Right ventricle myocardium inferior (tissue), 1 donor: ENCODE measurements at regions not wholly inside any gene's neighbourhood (a gene's known extent, or its start where the extent isn't known, plus 50 kb on each side); places are given as distances from the start of the nearest gene placed in this dataset.
"Not testable (repeated sequence)": the region's sequence is repeated elsewhere in the genome, so short reads cannot be mapped to it uniquely, and the experiment has no call there.

Source experiments
- ATAC-seq: fragments of 200-7000 bp; cut with Tn5 transposase; one replicate; pipeline ENCODE4 v1.9.1; 2020; ENCODE audit warnings: mild to moderate bottlenecking, moderate library complexity
- DNase-seq: peaks from one replicate; pipeline ENCODE4 v3.0.0; 2021; ENCODE audit errors: missing footprints
- intact Hi-C: fragments of 100-400 bp; cut with DNase I; formaldehyde crosslinking; loops from one replicate; pipeline ENCODE4 v1.11.0; 2022
- donor health status: DM: no; HTN: yes; CAD: no; lungs with severe emphysema.

GRCh38 chr4:138113819-138114400, 128.2 kb downstream of the SLC7A11 start:
- no peak for ATAC-seq
- no peak for DNase-seq
- intact Hi-C loops = no loop called here

DNA sequence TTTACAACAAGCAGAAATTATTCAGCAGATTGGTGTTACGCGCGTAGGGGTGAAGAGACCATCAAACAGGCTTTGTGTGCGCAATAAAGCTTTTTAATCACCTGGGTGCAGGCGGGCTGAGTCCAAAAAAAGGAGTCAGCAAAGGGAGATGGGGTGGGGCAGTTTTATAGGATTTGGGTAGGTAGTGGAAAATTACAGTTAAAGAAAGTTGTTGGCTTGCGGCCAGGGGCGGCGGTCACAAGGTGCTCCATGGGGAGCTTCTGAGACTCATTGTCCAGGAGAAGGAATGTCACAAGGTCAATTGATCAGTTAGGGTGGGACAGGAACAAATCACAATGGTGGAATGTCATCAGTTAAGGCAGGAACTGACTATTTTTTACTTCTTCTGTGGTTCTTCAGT, 129.3 kb downstream of the SLC7A11 start:
- intact Hi-C loops, ATAC-seq, DNase-seq: not testable (repeated sequence)

DNA sequence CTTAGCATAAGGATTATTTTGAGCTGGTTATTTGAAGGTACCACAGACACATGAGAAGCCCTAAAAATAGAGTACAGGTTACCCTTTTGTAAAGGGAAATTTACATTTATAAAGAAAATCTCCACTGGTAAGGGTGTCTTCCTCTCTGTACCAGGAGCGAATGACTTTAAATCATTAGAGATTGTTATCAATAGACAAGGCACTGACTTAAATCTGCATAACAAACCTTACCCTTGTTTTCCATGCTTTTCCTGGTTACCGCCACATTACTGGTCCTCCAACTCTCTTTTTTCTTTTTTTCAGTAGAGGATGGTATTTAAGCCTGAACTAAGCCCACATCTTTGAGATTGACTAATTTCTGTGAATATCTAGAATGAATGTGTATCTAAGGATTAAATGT, 129.8 kb downstream of the SLC7A11 start:
- DNase-seq = no peak
- intact Hi-C loops = no loop called here
- no peak for ATAC-seq

DNA sequence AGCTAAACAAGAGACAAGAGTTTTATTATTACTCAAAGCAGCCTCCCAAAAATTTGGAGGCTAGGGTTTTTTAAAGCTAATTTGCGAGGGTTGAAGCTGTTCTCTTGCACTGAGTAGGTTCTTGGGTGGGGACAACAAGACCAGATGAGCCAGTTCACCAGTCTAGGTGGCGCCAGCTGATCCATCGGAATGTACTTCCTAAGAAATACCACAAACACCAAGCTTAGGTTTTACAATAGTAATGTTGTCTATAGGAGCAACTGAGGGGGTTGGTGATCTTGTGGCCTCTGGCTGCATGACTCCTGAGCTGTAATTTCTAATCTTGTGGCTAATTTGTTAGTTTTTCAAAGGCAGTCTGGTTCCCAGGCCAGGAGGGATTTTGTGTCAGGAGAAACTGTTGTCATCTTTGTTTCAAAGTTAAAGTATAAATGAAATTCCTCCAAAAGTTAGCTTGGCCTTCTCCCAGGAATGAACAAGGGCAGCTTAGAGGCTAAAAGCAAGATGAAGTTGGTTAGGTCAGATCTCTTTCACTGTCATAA, 130.6 kb downstream of the SLC7A11 start:
- ATAC-seq = no peak
- DNase-seq = no peak

GRCh38 chr4:138110815-138111214, 131.3 kb downstream of the SLC7A11 start:
- intact Hi-C loops = no loop called here
- no peak for ATAC-seq
- no peak for DNase-seq

More for the DNA sequence above, 130.6 kb downstream of the SLC7A11 start:
- intact Hi-C loops = no loop called here

- DNase-seq (no peak), ATAC-seq (no peak)
- intact Hi-C loops = no loop called here
Measured at GRCh38 chr4:138107023-138107422, 135.1 kb downstream of the SLC7A11 start.

DNA sequence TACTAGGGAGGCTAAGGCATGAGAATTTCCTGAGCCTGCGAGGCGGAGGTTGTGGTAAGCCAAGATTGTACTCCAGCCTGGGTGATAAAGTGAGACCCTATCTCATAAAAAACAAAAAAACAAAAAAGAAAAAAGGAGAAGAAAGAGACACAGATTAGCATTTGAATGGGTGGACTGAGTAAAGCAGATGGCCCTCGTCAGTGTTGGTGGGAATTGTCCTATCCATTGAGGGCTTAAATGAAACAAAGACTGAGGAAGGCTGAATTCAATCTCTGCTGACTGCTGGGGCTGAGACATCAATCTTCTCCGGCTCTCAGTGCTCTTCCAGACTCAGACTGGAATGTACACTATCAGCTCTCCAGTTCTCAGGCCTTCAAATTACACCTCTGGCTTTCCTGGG, 136.8 kb downstream of the SLC7A11 start:
- intact Hi-C loops = no loop called here

DNA sequence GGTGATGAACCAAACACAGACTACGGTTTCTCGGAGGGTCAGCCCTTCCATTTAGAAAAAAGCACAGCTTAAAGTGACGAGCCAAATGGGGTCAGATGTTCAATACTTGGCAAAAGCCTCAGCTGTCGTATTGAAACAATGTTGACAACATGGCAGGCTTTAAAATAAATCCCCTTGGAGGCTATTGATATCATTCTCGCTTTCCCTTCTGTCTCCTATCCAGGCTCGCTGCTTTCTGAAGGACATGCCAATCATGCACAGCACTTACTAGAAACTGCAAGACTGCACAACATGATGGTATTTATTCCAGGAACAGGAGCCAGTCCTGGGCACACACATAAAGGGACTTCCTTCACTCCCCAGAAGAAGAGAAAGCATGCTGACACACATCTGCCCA, 137.9 kb downstream of the SLC7A11 start:
- intact Hi-C loops = no loop called here
- DNase-seq (no peak), ATAC-seq (no peak)

More for the DNA sequence above, 136.8 kb downstream of the SLC7A11 start:
- no peak for DNase-seq
- no peak for ATAC-seq

DNA sequence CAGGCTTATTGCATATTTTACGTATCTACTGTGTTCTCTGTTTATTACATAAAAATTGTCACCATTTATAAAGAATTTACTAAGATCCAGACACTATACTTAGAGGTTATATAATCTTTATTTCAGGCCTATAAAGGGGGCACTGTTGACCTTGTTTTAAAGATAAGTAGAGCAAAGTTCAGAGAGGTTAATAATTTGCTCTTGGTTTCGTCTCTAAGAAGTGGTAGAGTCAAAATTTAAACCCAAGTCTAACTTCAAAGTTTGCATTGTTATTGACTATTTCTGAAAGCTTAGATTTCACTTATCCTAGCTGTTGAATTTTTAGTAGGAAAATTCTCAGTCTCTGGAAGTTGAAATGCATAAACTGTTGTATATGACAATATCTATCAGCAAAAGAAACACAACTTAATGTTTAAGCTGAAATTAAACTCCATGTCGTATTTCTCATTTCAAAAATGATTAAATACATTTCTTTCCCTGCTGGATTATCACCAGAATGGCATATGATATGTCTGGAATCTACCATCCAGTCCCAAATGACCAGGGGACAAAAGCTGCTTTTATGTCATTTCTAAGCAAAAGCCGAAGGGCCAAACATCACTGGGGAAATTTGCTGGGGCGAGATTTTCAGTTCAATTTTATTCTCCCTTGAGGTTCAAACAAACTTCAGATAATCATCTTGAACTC, 138.4 kb downstream of the SLC7A11 start:
- DNase-seq (no peak), ATAC-seq (no peak)
- intact Hi-C loops = no loop called here

- ATAC-seq = no peak
- intact Hi-C loops = loop anchor here (10.0 kb wide), 1 partner anchor 975 kb away; no protein-coding TSS in a partner anchor
- no peak for DNase-seq
Measured at GRCh38 chr4:138099385-138099784, 142.8 kb downstream of the SLC7A11 start.

DNA sequence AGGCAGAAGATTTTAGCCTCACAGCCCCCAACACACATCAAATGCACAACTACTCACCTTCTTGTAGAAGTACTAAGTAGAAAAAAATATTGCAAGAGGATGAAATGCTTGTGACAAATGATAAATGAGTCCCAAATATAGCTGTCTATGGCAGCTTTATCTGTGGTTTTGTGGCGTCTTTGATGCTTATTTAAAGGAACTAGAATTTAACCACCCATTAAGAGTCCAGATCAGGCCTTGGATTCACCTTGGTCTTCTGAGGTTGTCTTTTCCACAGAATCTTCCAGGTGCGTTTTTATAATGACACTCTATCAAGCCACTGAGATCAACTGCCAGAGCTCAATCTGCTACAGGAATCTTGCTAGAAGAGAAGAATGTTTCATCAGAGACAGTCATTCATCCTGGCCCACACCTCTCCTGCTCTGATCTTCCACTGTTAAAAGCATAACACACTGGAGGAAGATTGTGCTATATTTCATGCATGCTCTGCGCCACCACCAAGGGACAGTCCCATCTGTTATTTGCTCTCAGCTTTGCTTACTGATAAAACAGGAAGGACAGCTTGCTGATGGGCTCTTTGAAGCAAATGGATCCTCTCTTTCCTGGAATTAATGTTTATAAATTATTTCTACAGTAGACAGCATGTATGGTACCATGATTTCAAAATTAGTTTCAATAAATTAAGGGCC, 144.1 kb downstream of the SLC7A11 start:
- ATAC-seq (no peak), DNase-seq (no peak)
- intact Hi-C loops = loop anchor here (10.0 kb wide), 1 partner anchor 973 kb away; no protein-coding TSS in a partner anchor

DNA sequence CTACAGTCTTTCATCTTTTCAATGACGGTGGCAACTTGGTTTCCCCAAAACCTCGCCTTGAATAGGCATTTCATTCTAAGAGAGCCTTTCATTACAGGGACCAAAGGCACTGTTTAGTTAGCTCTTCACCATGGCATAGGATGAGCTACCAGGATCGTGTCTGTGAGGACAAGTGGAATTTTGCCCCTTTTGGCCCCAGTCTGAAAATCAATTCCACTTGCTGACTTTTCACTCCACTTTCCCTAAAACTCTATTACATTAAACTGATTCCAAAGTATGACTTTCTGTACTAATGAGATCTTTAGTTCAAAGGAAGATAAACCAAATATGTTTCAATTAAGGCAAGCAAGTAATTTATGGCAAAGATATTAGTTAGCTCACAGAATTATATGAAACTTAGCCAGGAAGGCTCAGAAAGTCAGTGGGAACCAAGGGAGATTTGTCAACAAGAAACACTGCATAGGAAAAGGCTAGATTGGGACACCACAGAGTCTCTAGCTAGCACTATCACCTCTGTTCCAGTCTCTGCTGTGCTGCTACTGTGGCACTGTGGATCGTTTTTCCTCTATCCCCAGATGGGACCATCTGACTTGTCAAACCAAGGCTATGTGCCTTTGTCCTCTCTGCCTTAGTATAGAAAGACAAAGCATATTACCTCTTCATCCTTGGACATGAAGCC, 145.6 kb downstream of the SLC7A11 start:
- intact Hi-C loops = loop anchor here (10.0 kb wide), 1 partner anchor 972 kb away; no protein-coding TSS in a partner anchor
- no peak for ATAC-seq
- no peak for DNase-seq

DNA sequence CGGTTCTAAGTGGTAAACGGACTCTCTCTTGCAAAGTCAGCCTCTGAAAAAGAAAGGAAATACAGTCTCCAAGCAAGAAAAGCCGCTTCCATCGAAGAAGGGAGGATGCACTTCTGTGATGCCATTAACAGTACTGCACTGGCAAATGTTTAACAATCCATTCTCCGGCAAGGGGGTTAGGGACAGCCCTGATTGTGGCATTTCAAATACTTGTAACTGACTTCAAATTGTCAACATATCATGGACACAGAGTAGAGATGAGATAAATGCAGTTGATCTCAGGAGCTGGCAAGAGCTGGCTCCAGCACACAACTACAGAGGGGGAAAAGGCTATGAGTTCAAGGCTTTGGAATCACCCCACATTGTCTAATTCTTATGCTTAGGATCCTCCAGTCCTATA, 146.8 kb downstream of the SLC7A11 start:
- no peak for ATAC-seq
- DNase-seq = no peak
- intact Hi-C loops = loop anchor here (10.0 kb wide), 1 partner anchor 971 kb away; no protein-coding TSS in a partner anchor

DNA sequence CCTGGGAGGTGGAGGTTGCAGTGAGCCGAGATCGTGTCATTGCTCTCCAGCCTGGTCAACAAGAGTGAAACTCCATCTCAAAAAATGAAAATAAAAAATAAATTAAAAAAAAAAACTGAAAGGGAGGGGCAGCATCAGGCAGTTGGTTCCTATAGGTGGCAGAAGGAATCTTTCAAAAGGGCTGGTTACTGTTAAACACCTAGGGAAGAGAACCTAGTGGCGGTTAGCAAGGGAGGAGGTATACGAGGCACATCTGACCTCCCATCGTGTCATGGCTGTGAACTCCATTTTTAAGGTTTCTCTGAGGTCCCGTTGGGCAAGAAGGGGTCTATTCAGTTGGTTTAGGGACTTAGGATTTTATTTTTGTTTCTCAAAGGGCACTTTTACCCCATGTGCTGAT, 150.1 kb downstream of the SLC7A11 start:
- intact Hi-C loops = loop anchor here (5.0 to 10.0 kb wide), 2 partner anchors 590 to 967 kb away; no protein-coding TSS in a partner anchor
- DNase-seq (no peak), ATAC-seq (no peak)

DNA sequence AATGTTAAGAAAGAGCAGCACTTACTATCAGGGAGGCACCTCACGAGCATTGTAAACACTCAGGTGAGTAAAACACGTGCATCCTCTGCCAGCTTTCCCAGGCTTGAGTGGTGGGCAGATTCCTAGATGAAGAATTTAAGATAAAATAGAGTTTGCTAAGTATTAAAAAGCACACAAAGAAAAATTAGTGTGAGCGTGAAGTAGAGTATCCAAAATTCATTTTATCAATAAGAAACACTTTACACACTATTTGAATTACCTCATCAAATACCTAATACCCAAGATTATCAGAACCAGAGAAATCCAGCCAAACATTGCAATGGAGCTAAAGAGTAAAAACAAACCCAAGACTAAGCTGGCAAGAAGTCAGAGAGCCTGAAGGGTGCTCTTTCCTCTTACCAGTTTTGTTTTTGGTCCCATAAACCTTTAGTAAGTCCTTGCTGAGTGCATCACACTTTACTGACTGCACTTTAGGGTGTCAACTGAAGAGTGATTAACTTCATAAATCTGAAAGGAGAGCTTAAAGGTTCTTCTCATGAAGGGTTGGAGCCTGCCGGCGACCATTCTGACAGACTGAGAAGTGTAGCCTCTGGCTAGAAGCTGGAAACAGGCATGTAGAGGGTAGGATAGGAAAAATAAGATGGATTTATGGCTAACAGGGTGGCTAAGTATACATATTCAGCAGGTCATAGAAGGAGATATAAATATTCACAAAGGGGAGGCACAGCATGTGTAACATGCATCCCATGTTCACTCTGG, 151.1 kb downstream of the SLC7A11 start:
- ATAC-seq (no peak), DNase-seq (no peak)
- intact Hi-C loops = loop anchor here (2.0 to 10.0 kb wide), 4 partner anchors 56 to 966 kb away; no protein-coding TSS in a partner anchor

DNA sequence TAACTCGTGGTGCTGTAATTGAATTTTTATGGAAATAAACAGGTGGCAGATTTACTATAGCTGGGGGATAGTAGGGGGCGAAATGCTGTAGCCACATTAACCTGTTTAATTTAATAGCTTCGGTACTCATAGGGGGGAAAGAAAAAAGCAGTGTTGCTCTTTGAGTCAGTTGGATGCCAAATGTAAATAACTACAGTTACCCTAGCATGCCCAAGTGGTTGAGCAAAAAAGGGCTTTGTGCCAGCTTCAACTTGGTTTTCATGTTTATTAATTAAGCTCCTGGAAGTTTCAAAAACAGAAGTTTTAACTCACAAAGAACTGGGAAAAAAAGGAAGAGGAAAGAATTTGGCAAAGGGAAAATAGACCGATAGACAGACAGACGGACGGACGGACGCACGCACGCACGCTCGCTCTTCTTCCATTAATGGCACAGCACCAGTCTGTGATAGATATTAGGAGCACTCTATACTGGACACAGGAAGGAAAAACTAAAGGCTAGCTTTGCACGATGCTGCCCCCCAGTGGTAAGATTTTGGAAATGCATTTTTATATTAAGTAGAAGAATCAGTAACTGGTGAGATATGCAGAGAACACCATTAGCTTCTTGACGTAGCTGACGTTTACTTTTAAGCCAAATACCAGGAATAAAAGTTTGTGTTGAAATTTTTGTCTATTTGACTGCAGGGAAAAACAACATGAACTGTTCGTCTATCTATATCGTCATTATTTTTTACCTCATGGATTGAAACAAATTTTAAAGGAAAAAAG, 151.8 kb downstream of the SLC7A11 start:
- intact Hi-C loops = loop anchor here (2.0 to 10.0 kb wide), 4 partner anchors 56 to 966 kb away; no protein-coding TSS in a partner anchor

GRCh38 chr4:138088449-138089208, 153.5 kb downstream of the SLC7A11 start:
- ATAC-seq (no peak), DNase-seq (no peak)
- intact Hi-C loops = loop anchor here (5.0 kb wide), 1 partner anchor 314 kb away; no protein-coding TSS in a partner anchor

More for the DNA sequence above, 151.8 kb downstream of the SLC7A11 start:
- ATAC-seq = peak; percentile 76
- no peak for DNase-seq
